IPS-NIHi7 (cell line): ENCODE measurements at regions not wholly inside any gene's neighbourhood (a gene's known extent, or its start where the extent isn't known, plus 50 kb on each side); places are given as distances from the start of the nearest gene placed in this dataset.
A peak's percentile ranks its signal among the peaks of the same experiment; 100 is the strongest.
"Not testable (repeated sequence)": the region's sequence is repeated elsewhere in the genome, so short reads cannot be mapped to it uniquely, and the experiment has no call there.

Experiments used
- DNase-seq: peaks from one replicate; pipeline ENCODE4 v3.0.0; 2012; ENCODE audit warnings: mixed read lengths; ENCODE audit errors: extremely low spot score

DNA sequence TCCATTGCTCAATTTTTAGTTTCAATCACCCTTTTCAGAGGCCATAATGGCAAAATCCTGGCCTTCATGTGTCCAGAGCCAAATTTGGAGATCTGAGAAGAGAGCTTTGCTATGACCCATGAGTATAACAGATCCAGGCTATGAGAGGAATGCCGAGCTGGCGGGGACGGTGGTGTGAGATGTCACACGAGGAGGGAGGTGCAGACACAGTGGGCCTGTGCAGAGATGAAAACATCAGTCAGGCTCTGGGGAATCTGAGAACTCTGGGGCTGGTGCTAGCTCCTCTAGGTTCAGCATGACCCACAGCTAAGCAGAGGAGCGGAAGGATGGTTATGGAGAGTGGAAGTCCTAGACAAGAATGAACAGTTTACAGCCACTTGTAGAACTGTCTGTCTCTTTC is 398.3 kb upstream of the ATP10A start:
- DNase-seq, result no peak

DNA sequence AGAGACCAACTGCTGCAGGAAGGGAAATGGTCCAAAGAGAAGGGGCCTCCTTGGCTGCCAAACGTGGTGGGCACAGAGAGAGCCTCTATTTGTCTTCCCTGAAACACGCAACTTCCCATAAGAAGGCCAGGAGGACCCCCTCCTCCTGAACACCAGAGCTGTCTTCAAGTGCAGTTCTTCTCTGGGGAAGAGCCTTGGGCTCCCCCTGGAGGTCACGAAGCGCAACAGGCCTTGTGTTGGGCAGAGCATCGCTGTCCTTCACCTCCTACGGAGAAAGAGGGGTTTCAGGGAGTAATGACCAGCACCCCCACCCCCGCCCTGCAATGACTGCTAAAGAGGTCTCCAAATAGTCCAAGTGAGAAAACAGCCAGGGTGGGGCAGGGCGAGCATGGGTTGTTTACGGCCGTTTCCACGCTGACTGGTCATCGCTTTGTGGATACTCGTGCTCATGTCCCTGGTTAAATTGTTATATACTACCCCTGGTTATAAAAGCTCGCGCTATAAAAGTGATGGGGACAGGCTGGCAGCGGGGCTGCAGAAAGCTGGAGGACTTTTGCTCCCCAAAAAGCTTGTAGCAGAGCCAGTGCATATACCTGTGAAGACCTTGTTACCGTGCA is 397.5 kb upstream of the ATP10A start:
- peak; percentile 88 for DNase-seq

DNA sequence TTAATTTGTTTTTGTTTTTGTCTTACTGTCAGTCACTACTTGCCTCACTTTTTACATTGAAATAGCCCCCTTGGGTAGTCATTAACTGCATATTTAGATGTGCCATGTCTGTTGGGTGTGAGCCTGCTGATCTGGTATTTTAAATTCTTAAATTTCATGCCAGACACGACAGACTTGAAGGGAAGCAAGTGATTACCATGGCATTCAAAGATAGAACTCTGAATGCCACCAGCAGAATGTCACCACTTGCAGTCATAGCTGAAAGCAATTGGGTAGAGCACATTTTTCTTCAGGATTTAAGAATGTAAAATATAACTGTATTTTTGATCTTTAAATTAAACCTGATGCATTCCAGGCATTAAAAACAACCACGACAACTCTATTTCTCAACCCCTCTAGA is 396.5 kb upstream of the ATP10A start:
- no peak for DNase-seq

DNA sequence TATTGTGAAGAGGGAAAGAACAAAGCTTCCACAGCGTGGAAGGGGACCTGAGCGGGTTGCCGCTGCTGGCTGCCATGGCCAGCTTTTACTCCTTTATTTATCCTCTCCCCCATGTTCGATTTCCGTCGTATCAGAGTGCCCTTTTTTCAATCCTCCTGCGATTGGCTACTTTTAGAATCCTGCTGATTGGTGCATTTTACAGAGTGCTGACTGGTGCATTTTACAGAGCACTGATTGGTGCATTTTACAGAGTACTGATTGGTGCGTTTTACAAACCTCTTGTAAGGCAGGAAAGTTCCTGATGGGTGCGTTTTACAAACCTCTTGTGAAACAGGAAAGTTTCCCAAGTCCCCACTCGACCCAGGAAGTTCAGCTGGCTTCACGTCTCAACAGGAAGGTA is 381.7 kb upstream of the ATP10A start:
- DNase-seq, result not testable (repeated sequence)

DNA sequence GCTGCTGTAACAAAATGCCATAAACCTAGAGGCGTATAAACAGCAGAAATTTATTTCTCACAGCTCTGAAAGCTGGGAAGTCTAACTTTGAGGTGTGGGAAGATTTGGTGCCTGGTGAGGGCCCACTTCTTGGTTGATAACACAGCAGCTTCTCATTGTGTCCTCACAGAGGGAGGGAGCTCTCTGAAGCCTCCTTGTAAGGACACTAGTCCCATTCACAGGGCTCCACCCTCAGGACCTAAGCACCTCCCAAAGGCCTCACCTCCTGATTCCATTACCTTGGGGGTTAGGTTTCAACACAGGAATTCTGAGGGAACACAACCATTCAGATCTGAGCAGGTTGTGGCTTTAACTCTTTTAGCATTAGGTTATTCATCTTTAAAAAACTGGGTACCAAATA is 380.3 kb upstream of the ATP10A start:
- DNase-seq, result no peak

DNA sequence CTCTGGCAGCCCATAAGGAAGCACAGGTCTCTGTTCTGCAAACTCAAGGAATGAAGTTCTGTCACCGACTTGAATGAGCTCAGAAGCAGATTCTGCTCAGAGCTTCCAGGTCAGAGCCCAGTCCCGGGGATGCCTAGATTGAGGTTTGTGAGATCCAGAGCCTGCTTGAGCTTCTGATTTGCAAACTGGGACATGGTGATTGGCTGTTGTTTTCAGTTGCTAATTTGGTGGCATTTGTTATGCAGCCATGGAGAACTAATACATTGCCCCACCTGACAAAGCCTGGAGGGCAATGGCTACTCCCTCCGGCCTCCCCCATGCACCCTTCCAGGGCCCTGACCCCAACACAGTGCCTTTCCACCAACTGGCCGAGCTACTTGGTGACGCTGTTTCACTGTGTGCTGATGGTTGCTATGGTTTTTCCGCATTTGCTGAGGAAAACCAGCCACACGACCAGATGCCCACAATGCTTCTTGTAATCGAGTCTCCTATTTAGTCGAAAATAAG is 379.5 kb upstream of the ATP10A start:
- peak; percentile 28 for DNase-seq

DNA sequence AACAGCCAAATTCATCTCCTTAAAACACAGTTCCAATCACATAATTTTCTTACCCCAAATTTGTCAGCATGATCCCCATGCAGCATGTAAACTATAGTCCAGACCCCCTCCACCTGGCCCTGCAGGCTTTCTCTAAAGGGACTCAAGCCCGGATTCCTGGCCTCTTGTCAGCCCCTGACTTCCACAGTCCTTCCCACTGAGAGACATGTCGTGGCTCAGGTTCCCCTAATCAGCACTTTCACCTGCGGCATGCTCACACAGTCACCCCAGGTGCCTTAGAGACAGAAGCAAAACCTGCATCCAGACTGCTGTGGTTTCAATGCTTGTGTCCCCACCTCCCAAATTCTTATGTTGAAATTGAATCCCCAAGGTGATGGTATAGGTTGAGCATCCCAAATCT is 372.7 kb upstream of the ATP10A start:
- DNase-seq, result no peak

DNA sequence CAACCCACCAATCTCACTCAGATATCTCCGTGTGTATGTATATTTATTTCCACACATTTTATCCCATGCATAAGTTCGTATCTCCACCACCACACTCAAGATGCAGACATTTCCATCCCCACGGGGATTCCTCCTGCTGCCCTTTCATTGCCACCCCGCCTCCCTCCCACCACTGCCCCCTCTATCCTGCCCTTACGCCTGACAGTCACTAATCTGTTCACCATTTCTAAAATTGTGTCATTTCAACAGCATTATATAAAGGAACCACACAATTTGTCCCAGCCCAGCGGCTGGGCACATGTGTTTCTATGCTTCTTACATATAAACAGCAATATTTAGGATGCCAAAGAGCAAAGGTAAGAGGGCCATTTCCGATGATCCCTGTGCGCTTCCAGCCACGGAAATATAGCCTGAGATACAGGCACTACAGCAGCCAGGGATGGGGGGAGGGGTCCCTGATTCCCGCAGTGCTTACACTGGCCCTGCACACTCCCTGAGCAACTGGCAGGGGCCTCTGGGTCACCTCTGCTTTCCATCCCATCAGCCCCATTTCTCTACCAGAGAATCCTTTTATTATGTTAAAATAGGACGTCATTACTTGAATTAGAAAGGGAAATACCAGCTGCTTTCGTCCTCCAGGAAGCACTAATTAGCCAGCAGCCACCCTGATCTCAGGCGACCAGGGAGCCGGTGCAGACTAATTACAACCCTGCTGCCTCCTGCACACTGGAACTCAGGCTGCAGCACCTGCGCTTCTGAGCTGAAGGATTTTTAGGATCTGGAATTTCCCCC is 372.0 kb upstream of the ATP10A start:
- peak; percentile 71 for DNase-seq

DNA sequence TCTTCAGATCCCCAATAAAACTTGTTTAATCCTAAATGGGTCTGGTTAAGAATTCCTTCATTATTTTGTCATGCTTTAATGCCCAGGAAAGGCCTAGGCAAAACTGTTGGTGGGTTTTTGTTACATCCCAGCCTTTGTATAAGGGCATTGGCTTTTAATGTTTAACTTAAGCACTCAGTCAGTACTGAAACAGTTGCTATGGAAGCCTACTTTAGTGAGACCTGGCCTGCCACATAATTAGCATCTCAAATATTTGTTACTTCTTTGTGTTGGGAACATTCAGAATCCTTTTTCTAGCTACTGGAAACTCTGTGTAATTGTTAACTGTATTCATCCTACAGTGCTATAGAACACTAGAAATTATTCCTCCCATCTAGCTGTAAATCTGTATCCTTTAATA is 369.6 kb upstream of the ATP10A start:
- DNase-seq, result no peak

DNA sequence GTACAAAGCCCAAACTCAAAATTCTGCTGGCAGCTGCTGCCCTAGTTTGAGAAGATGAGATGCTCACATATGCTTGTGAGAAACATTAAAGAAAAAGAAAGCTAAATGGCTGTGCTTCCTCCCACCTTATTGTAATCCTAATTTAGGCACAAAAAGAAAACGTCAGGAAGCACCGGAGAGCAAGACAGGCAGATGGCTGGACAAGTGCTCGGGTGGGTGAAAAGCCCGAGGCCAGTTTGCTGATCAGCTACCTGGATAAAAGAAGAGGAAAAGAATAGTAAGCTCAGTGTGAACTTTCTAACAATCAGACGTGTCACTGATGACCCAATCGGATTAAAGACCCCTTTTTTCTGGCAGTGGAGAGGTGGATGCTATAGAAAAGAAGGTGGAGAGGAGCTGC is 368.0 kb upstream of the ATP10A start:
- DNase-seq, result no peak

DNA sequence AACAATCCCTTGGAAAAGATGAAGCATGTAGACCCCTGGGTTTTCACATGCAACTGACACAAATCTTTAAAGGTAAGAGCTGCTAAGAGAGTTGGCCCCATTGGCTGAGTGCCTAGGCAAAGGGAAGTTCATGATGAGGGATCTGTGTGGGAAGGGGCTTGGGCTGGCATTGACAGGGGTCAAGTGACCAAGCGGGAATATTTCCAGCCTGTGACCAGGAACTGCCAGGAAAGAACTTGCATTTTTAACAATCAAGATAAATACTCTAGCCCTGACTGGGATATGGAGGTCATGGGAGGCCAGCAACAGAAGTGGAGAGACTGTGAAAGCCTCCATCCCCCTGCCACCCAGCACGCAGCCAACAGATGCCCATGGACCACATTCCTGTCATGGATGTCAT is 361.1 kb upstream of the ATP10A start:
- DNase-seq, result no peak

DNA sequence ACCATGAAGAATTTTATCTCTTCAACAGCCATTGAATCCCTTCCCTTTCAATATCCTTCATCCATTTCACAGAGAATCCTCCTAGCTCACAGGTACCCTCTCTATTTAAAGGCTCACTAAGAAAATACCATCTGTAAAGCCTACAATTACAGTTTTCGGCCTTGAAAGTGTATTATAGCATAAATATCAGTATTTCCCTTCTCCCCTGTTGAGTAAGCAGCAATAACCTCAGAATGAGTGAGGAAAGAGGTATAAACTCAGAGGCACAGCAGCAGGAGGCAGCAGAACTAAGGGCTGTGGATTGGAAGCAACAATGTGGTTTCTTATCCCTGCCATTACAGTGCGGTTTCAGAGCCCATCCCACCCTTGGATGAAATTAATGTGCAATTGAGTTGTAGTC is 360.6 kb upstream of the ATP10A start:
- no peak for DNase-seq

DNA sequence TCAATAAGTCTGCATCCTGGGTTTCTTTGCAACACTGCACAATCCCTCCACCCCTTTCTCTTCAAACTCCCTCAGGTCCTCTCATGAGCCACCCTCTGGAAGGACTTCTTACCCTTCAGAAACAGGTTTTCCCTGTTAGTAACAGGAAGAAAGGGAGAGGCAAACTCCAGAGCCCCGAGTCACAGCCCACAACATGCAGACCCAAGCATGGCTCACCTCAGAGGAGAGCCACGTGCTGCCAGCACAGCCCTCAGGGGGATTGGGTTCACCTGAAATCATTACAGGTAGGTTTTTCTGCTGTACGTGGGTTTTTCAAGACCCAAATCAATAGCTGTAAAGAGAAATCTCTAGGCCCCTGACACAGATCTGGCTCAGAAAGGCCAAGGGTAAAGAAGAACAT is 359.7 kb upstream of the ATP10A start:
- DNase-seq, result no peak

DNA sequence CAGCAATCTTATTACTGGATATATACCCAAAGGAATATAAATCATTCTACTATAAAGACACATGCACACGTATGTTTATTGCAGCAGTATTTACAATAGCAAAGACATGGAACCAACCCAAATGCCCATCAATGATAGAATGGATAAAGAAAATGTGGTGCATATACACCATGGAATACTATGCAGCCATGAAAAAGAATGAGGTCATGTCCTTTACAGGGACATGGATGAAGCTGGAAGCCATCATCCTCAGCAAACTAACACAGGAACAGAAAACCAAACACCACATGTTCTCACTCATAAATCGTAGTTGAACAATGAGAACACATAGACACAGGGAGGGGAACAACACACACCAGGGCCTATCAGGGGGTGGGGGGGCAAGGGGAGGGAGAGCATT is 353.9 kb upstream of the ATP10A start:
- DNase-seq, result not testable (repeated sequence)

DNA sequence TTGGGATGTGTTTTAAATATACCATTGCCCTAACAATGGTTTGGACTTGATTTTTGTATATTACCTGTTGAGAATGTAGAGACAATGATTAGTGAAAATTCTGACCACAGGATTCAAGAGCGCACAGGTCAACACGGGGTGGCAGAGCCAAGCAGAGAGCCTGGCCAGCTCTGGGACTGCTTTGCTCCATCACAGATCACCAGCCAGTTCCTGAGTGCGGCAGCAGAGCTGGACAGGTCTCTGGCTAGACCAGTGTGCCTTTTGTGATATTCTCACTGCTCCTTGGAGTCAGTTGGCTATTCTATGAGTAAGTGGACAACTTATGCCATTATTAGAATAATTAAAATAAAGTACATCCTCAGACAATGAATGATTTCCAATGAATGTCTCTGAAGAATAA is 351.2 kb upstream of the ATP10A start:
- DNase-seq, result no peak

DNA sequence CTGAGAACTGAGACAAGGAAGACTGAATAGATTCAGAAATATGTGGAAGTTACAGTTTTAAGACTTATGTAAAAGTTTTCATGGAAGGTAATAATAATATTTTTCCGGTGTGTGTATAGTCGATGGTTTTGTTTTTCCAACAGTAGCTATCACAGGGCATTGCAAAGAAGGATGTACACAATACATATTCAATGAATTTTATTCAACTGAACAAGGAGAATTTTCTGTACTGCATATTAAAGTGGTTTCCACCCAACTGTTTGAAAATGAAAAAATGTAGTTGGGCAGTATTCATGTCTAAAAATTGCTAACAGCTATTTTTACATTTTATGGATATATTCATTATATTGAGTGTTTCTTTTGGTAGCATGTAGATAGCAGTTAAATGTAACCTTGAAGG is 350.3 kb upstream of the ATP10A start:
- no peak for DNase-seq

DNA sequence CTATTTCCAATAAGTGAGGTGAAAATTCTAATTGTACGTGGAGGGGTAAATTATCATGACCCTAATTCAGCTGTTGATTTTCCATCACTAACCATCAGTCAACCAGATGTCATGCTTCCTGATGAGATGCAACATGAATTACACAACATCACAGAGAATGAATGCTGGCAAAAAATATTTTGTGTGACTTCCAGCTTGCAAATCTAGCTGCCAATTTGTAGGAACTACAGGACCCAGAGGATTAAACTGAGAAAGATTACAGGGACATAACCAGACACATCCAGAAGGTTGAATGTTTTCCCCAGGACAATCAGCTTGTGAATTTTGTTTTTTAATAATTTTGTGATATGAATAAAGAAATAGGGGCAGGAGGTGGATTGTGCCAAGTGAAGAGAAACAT is 349.0 kb upstream of the ATP10A start:
- DNase-seq, result no peak

DNA sequence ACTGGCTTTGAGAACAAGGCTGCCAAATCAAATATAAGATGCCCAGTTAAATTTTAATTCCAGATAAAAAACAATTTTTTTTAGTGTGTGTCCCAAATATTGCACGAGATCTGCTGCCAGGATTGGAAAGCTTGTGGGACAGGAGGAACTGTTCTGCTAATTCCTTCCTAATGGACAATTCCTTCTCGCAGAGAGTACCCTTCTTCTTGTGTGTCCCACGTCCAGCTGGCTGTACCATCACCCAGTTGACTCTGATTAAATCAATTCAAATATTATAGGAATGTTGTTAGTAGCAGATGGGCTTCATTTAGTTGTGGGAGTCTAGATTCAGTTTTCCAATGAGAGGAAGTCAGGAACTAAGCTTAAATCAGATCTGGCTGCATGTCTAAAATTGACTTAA is 347.9 kb upstream of the ATP10A start:
- DNase-seq, result no peak

DNA sequence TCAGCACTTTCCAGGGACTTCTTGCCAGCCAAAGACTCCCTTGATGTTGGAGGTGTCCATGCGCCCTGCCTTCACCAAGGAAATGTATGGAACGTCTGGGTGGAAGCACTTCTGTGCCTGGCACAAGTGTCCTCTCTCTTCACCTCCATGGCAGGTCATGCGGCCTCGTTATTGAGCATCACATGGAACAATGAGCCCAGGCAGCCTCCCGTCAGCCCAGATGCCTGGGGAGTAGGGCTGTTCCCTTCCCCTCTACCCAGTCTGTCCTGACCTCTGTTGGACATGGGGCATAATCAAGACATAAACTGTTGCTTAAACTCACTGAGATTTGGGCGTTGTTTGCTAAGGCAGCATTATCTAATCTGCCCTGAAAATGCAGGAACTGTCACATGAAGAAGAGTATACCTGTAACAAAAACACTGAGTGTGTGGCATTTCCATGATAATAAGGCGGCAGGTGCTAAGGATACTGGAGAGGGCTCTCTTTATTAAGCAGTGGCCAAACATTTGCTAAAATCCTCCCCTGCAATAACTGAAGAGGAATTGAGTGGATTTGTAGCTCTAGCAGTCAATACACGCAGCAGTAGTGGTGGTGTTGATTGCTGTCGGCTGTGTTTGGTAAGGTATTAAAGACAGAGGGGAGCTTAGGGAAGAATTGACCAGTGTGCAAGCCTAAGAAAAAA is 338.2 kb upstream of the ATP10A start:
- no peak for DNase-seq

DNA sequence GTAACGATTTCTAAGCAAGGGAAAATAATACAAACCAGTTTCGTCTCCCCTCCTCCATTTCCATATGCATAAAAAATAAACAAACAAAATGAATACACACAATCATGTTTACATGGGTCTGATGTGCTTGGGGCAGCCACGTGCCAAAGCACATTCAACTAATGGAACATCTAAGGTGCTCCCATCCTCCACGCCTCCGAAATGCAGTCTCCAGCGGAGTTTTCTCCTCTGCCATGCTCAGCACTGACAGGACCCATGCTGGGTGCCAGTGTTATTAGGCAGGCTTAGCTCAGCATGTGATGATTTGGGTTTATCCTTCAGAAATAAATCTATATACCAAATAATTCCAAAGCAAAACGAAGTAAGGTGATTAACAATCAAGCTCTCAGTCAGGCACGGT is 337.3 kb upstream of the ATP10A start:
- DNase-seq, result no peak

DNA sequence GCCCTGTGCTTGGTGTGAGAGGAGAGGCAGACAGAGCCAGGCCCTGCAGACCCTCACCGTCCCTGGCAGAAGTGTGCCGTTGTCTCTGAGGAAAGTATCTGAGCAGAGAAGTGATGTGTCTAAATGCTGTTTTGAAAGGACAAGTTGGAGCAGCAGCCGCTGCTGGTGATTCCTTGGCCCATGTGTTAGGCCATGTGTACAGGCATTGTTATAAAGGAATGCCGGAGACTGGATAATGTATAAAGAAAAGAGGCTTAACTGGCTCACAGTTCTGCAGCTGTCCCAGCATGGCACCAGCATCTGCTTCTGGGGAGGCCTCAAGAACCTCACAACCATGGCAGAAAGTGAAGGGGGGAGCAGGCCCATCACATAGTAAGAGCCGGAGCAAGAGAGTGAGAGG is 334.6 kb upstream of the ATP10A start:
- DNase-seq, result no peak

DNA sequence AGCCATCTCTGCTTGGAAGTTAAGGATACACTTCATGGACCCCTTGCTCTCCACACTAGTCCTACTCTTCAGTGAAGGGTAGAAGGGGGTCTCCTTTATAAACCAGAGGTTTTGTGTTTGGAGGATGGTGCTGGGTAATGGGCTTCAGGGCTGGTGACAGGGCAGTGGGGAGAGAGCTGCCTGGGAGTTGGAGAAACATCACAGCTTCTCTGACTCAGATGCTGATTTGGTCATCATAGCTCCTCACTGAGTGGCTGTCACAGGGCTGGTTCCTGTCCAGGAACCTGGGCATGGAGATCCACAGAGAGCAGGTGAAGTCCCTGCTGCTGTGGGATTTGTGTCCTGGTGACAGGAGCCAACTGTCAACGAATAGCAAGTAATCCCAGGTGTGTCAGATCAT is 333.9 kb upstream of the ATP10A start:
- DNase-seq, result no peak

DNA sequence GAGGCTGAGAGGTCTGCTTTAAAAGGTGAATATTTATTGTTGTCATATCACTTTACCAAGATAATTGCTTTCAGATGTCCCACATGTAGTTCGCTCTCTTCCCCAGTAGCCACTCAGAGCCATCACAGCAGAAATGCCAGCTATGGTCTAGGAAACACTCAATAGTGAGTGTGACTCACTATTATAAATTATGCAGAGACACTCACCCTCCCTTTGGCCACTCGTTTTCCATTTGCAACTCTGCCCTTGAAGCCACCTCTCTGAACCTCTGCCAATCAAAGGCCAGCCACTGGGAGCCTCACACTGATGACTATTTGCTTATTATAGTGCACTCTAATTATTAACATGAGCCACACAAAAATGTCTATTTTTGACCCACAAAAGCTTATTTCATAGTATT is 328.1 kb upstream of the ATP10A start:
- DNase-seq, result no peak
